Thyroid gland (tissue), 4 donors: ENCODE measurements at regions not wholly inside any gene's neighbourhood (a gene's known extent, or its start where the extent isn't known, plus 50 kb on each side); places are given as distances from the start of the nearest gene placed in this dataset.

Source experiments
- POLR2A ChIP-seq, 2 donors: fragments of 450-650 bp; IDR thresholded peaks; one replicate each; pipeline ENCODE4 v1.6.1; 2017; ENCODE audit warnings: antibody characterized with exemption in 2 of 2, mild to moderate bottlenecking in 2 of 2, moderate library complexity in 1 of 2
- TF ChIP-seq, protein P1 (sequence below), 6 experiments: fragments of 200-600 bp in 3 of 6; fragments of 450-650 bp in 3 of 6; sonication (generic) in 3 of 6; IDR thresholded peaks; one replicate each; pipeline ENCODE4 v1.5.1; 2016 to 2019; ENCODE audit warnings: antibody characterized with exemption in 6 of 6, mild to moderate bottlenecking in 2 of 6, inconsistent platforms in 1 of 6, moderate library complexity in 1 of 6

DNA sequence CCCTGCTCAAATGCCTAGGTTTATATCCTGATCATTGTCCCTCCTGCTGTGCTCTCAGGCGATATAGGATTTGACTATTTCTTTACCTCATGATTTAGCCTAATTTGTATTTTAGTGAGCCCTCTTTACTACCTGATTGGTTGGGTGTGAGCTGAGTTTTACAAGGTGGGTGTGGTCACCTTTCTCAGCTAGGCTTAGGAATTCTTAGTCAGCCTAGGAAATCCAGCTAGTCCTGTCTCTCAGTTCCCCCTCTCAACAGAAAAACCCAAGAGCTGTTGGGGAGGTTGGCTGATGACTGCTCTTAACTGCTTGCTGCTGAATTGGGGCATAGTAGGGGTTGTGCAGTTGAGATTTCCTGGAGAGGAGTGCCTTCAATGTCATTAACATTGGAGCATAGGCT, 100.5 kb upstream of the AADAT start:
- TF ChIP-seq, protein P1, sequence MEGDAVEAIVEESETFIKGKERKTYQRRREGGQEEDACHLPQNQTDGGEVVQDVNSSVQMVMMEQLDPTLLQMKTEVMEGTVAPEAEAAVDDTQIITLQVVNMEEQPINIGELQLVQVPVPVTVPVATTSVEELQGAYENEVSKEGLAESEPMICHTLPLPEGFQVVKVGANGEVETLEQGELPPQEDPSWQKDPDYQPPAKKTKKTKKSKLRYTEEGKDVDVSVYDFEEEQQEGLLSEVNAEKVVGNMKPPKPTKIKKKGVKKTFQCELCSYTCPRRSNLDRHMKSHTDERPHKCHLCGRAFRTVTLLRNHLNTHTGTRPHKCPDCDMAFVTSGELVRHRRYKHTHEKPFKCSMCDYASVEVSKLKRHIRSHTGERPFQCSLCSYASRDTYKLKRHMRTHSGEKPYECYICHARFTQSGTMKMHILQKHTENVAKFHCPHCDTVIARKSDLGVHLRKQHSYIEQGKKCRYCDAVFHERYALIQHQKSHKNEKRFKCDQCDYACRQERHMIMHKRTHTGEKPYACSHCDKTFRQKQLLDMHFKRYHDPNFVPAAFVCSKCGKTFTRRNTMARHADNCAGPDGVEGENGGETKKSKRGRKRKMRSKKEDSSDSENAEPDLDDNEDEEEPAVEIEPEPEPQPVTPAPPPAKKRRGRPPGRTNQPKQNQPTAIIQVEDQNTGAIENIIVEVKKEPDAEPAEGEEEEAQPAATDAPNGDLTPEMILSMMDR (IDR thresholded peaks at IDR 0.05): no peak
- no peak for TF ChIP-seq POLR2A (IDR thresholded peaks at IDR 0.05)
